Loucy (cell line): ENCODE measurements at regions not wholly inside any gene's neighbourhood (a gene's known extent, or its start where the extent isn't known, plus 50 kb on each side); places are given as distances from the start of the nearest gene placed in this dataset.

ENCODE experiments used
- H2AFZ ChIP-seq: fragments of 200-600 bp; sonication (generic); 2 replicates; pipeline ENCODE4 v1.6.0; 2016; ENCODE audit warnings: antibody characterized with exemption, mild to moderate bottlenecking, low read length, moderate library complexity
- H3F3A ChIP-seq: fragments of 200-600 bp; 2 replicates; pipeline ENCODE4 v1.6.0; 2016; ENCODE audit warnings: antibody characterized with exemption, low read depth, mild to moderate bottlenecking
- H3K27me3 ChIP-seq: fragments of 200-600 bp; sonication (generic); 2 replicates; pipeline ENCODE4 v1.6.1; 2014; ENCODE audit warnings: low read length, mild to moderate bottlenecking; ENCODE audit not compliant: insufficient read depth, poor library complexity, severe bottlenecking
- H3K36me3 ChIP-seq: fragments of 200-600 bp; sonication (generic); 2 replicates; pipeline ENCODE4 v1.6.1; 2016; ENCODE audit warnings: low read length; ENCODE audit not compliant: insufficient read depth
- H3K4me1 ChIP-seq: fragments of 200-600 bp; sonication (generic); 2 replicates; pipeline ENCODE4 v1.5.1; 2014; ENCODE audit warnings: low read length, mild to moderate bottlenecking; ENCODE audit not compliant: insufficient read depth, poor library complexity, severe bottlenecking
- H3K4me2 ChIP-seq: fragments of 200-600 bp; sonication (generic); 2 replicates; pipeline ENCODE4 v1.6.0; 2014; ENCODE audit warnings: antibody characterized with exemption, low read length, low read depth, mild to moderate bottlenecking; ENCODE audit not compliant: poor library complexity, severe bottlenecking
- H3K4me3 ChIP-seq: fragments of 200-600 bp; sonication (generic); 2 replicates; pipeline ENCODE4 v1.5.1; 2014; ENCODE audit warnings: low read length, mild to moderate bottlenecking, mixed read lengths; ENCODE audit not compliant: poor library complexity, severe bottlenecking
- H3K79me2 ChIP-seq: fragments of 200-600 bp; sonication (generic); 2 replicates; pipeline ENCODE4 v1.6.1; 2014; ENCODE audit warnings: low read length; ENCODE audit not compliant: insufficient read depth
- H3K9ac ChIP-seq: fragments of 200-600 bp; sonication (generic); 2 replicates; pipeline ENCODE4 v1.6.0; 2014; ENCODE audit warnings: mild to moderate bottlenecking, low read depth, low read length, moderate library complexity; ENCODE audit not compliant: poor library complexity, severe bottlenecking
- H3K9me2 ChIP-seq: fragments of 200-600 bp; sonication (generic); replicated peaks from 2 replicates; pipeline ENCODE4 v1.6.1; 2016; ENCODE audit warnings: low read depth, low read length, mixed read lengths
- H3K9me3 ChIP-seq: fragments of 200-600 bp; sonication (generic); 2 replicates; pipeline ENCODE4 v1.6.1; 2014; ENCODE audit warnings: mild to moderate bottlenecking, antibody characterized with exemption, low read length, low read depth; ENCODE audit not compliant: insufficient read depth
- H4K20me1 ChIP-seq: fragments of 200-600 bp; sonication (generic); 2 replicates; pipeline ENCODE4 v1.6.0; 2014; ENCODE audit warnings: antibody characterized with exemption, low read length, mild to moderate bottlenecking; ENCODE audit not compliant: insufficient read depth, poor library complexity, severe bottlenecking
- EZH2phosphoT487 ChIP-seq: fragments of 200-600 bp; IDR thresholded peaks from 2 replicates; pipeline ENCODE4 v1.6.1; 2018; ENCODE audit warnings: antibody characterized with exemption, mild to moderate bottlenecking, moderate library complexity, borderline replicate concordance
- TF ChIP-seq, protein P1 (sequence below): fragments of 200-600 bp; sonication (generic); conservative IDR thresholded peaks from 2 replicates; pipeline ENCODE4 v1.5.1; 2014; ENCODE audit warnings: mild to moderate bottlenecking, antibody characterized with exemption, low read length

DNA sequence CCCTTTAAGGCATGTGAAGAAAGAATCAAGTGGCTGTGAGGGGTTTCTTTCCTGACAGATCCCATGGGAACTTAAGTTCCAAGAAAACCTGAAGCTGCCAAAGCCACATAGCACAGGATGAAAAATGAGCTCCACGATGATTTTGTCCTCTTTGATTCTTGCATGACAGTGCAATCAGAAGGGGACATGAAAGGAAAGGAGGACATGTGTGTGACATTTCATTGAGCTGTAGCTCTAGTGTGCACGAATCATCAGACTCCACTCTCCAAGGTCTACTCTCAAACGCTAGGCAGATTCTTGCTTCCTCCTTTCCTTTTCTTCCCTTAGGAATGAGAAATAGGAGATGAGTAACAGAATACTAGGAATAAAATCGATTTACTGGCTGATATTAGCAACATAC lies 142.0 kb downstream of the ZNF608 start:
- no peak for TF ChIP-seq EZH2phosphoT487
- TF ChIP-seq, protein P1, sequence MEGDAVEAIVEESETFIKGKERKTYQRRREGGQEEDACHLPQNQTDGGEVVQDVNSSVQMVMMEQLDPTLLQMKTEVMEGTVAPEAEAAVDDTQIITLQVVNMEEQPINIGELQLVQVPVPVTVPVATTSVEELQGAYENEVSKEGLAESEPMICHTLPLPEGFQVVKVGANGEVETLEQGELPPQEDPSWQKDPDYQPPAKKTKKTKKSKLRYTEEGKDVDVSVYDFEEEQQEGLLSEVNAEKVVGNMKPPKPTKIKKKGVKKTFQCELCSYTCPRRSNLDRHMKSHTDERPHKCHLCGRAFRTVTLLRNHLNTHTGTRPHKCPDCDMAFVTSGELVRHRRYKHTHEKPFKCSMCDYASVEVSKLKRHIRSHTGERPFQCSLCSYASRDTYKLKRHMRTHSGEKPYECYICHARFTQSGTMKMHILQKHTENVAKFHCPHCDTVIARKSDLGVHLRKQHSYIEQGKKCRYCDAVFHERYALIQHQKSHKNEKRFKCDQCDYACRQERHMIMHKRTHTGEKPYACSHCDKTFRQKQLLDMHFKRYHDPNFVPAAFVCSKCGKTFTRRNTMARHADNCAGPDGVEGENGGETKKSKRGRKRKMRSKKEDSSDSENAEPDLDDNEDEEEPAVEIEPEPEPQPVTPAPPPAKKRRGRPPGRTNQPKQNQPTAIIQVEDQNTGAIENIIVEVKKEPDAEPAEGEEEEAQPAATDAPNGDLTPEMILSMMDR = no peak

DNA sequence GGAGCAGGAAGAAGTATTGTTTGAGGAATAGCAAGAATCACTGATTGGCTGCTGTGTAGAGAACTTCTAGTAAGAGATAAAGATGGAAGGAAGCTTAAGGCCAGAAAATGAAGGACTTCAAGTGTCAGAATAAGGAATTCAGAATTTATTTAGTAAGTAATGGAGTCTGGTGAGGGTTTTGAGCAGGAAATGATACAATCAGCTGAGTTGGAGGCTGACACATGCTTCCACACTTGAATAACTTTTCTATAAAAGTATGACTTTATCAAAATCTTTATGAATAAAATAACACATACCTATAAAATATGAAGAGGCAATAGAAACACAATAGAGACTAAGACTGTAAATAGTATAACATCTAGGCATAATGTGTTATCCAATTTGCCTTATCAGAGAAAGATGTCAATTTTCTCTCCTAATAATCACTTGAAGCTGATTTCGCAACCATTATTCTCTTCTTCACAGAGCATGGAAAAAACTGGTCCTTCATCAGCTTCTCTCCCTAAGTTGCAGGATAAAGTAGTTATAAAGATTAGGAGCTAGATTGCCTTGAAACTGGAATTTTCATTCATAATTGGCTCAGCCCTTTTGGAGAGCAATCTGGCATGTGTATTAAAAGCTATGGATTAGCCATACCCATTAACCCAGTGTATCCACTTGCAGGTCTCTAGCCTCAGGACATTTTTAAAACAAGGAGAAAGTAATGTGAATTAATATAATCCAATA lies 143.4 kb downstream of the ZNF608 start:
- H3K36me3 ChIP-seq = no peaks in the 10 kb centered on the region
- peaks cover 6% of the 10 kb centered on the region for H3K4me1 ChIP-seq
- TF ChIP-seq, protein P1 = no peak
- no peak overlapping the region for H2AFZ ChIP-seq
- H3K4me2 ChIP-seq = no peak overlapping the region
- no peaks in the 10 kb centered on the region for H3K9me2 ChIP-seq
- no peaks in the 10 kb centered on the region for H3F3A ChIP-seq
- no peak overlapping the region for H3K4me3 ChIP-seq
- H3K79me2 ChIP-seq = no peaks in the 10 kb centered on the region
- no peaks in the 10 kb centered on the region for H3K27me3 ChIP-seq
- H3K9ac ChIP-seq = no peak overlapping the region
- H4K20me1 ChIP-seq = no peaks in the 10 kb centered on the region
- H3K9me3 ChIP-seq = no peaks in the 10 kb centered on the region

More for the DNA sequence above, 142.0 kb downstream of the ZNF608 start:
- Histone ChIP-seq H3K4me3 (no peak overlapping the region), H3K9me3 (no peaks in the 10 kb centered on the region), H3K27me3 (no peaks in the 10 kb centered on the region), H3K9me2 (no peaks in the 10 kb centered on the region), H3K9ac (no peak overlapping the region), H3K4me2 (no peak overlapping the region), H3K36me3 (no peaks in the 10 kb centered on the region), H3K79me2 (no peaks in the 10 kb centered on the region), H2AFZ (no peak overlapping the region), H4K20me1 (no peaks in the 10 kb centered on the region), H3K4me1 (peaks cover 6% of the 10 kb centered on the region), H3F3A (no peaks in the 10 kb centered on the region)

DNA sequence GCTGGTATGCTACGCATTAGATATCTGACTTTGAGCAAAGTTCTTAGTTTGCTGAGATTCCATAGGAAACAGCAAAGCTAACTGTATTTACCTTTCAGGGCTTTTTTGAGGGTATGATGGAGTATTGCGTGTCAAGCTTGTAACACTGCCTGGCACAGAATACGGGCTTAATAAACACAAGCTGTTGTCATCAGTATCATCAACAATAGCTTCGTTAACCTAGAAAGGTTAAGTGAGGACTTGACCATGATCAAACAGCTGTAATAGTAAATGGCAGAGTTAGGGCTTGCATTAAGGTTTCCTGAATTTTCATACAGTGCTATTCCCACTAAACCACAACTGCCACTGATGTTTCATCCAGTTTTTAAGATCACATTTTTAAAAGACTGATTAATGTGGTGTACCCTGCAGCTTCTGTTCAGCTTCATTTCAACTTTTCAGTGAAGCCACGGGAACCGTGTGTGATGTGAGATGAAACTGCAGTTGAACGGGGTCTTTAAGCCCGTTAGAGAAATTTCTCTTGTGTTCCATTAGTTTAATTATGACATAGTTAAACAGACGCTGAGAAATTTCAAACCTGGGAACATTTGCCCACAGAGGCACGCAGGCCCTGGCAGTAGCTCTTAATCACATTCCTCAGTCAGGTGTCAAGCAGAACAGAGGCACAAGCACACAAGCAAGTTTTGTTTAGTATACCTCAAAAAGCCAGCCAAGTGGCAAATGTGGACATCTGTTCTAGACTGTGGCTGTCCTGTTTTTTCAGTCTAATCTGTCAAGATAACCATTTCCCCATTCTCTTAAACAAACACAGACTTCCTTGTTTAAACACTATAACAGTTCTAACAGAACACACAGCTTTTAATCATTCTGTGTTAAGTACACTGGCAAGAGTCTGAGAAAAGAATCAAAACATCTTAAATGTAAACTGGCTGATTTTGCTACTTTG lies 147.1 kb downstream of the ZNF608 start:
- no peaks in the 10 kb centered on the region for H3K9me2 ChIP-seq
- H2AFZ ChIP-seq = 0 out of 2 replicates have a peak overlapping the region, but pooled peaks have one; percentile 58
- no peaks in the 10 kb centered on the region for H4K20me1 ChIP-seq
- no peaks in the 10 kb centered on the region for H3K9me3 ChIP-seq
- no peaks in the 10 kb centered on the region for H3K27me3 ChIP-seq
- no peaks in the 10 kb centered on the region for H3K79me2 ChIP-seq
- peaks cover 6% of the 10 kb centered on the region for H3K4me1 ChIP-seq
- no peak overlapping the region for H3K9ac ChIP-seq
- TF ChIP-seq, protein P1 = no peak
- no peak for TF ChIP-seq EZH2phosphoT487
- H3K36me3 ChIP-seq = no peaks in the 10 kb centered on the region
- no peaks in the 10 kb centered on the region for H3F3A ChIP-seq
- peak overlapping the region; percentile 58 for H3K4me2 ChIP-seq
- H3K4me3 ChIP-seq = no peak overlapping the region
